ENCODE measurements at regions not wholly inside any gene's neighbourhood (a gene's known extent, or its start where the extent isn't known, plus 50 kb on each side); places are given as distances from the start of the nearest gene placed in this dataset.

GRCh38 chr6:25107218-25107617, 171.5 kb upstream of the RIPOR2 start:
- Histone ChIP-seq H3K27me3 (no peaks in the 10 kb centered on the region), H3K4me3 (no peak overlapping the region), H3K4me2 (no peak overlapping the region), H3K4me1 (no peaks in the 10 kb centered on the region), H4K20me1 (no peaks in the 10 kb centered on the region), H3K27ac (no peak overlapping the region), H3K9me3 (no peaks in the 10 kb centered on the region), H3K36me3 (no peaks in the 10 kb centered on the region; the same call in 1 of the 2 replicates), H3K9ac (no peak overlapping the region)
- no peak for TF ChIP-seq Cebpa-rat (IDR thresholded peaks at IDR 0.05)

GRCh38 chr6:25111782-25112181, 167.4 kb upstream of the CARMIL1 start:
- Histone ChIP-seq H4K20me1 (no peaks in the 10 kb centered on the region), H3K4me2 (no peak overlapping the region), H3K36me3 (no peaks in the 10 kb centered on the region; the same call in 1 of the 2 replicates), H3K9me3 (no peaks in the 10 kb centered on the region), H3K9ac (no peak overlapping the region), H3K4me3 (no peak overlapping the region), H3K4me1 (no peaks in the 10 kb centered on the region), H3K27me3 (no peaks in the 10 kb centered on the region), H3K27ac (no peak overlapping the region)
- no peak for TF ChIP-seq Cebpa-rat (IDR thresholded peaks at IDR 0.05)

- no peaks in the 10 kb centered on the region for H3K4me1 ChIP-seq
- H3K27ac ChIP-seq = no peak overlapping the region
- no peaks in the 10 kb centered on the region; the same call in 1 of the 2 replicates for H3K36me3 ChIP-seq
- no peak overlapping the region for H3K9ac ChIP-seq
- no peak overlapping the region for H3K4me3 ChIP-seq
- H3K4me2 ChIP-seq = no peak overlapping the region
- H3K27me3 ChIP-seq = no peaks in the 10 kb centered on the region
- no peaks in the 10 kb centered on the region for H4K20me1 ChIP-seq
- no peaks in the 10 kb centered on the region for H3K9me3 ChIP-seq
- no peak for TF ChIP-seq Cebpa-rat (IDR thresholded peaks at IDR 0.05)
Observed at GRCh38 chr6:25112322-25112773, 166.8 kb upstream of the CARMIL1 start.

DNA sequence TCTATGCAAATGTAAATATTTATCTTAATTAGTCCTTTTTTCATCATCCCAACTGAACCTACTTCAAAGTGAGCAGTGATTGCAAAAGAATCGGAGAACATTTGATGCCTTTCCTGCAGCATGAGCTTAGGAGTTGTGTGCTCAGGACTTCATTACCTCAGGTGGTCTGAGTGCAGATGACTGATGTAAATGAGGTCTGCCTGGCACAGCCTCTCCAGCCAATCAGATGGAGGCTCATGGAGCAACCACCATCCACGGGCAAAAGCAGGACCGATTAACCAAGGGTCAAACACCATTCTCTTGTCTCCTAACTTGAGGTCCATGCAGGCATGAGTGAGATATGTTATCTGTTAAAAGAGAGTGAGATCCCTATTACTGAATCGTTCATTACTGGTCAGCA, 165.7 kb upstream of the CARMIL1 start:
- Histone ChIP-seq H3K27me3 (no peaks in the 10 kb centered on the region), H3K36me3 (no peaks in the 10 kb centered on the region), H3K9me3 (no peaks in the 10 kb centered on the region), H3K4me1 (no peaks in the 10 kb centered on the region), H3K9ac (no peak overlapping the region), H3K4me2 (no peak overlapping the region), H3K4me3 (no peak overlapping the region), H3K27ac (no peak overlapping the region), H4K20me1 (no peaks in the 10 kb centered on the region)
- no peak for TF ChIP-seq Cebpa-rat (IDR thresholded peaks at IDR 0.05)

- TF ChIP-seq Cebpa-rat (IDR thresholded peaks at IDR 0.05) = no peak
- no peak overlapping the region for H3K4me2 ChIP-seq
Observed at GRCh38 chr6:25118038-25118437, 161.1 kb upstream of the CARMIL1 start.

DNA sequence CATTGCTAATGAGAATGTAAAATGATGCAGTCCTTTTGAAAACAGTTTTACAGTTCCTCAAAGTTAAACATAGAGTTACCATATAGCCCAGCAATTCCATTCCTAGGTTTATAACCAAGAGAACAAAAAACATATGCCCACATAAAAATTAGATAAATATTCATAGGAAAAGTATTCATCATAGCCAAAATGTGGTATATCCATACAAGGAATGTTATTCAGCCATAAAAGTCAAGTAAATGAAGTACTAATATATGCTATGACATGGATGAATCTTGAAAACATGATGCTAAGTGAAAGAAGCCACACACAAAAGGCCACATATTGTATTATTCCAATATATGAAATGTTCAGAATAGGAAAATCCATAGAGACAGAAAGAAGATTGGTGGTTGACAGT, 158.0 kb upstream of the CARMIL1 start:
- peaks cover 9% of the 10 kb centered on the region for H3K9me3 ChIP-seq
- no peaks in the 10 kb centered on the region for H3K27me3 ChIP-seq
- 0 out of 2 replicates have a peak, but pooled peaks cover 5% of the 10 kb centered on the region for H3K4me1 ChIP-seq
- no peak overlapping the region for H3K9ac ChIP-seq
- H3K36me3 ChIP-seq = no peaks in the 10 kb centered on the region
- H3K4me2 ChIP-seq = no peak overlapping the region
- TF ChIP-seq Cebpa-rat (IDR thresholded peaks at IDR 0.05) = no peak
- H3K4me3 ChIP-seq = no peak overlapping the region
- no peak overlapping the region for H3K27ac ChIP-seq
- H4K20me1 ChIP-seq = no peaks in the 10 kb centered on the region

More at GRCh38 chr6:25118038-25118437, 161.1 kb upstream of the CARMIL1 start:
- no peaks in the 10 kb centered on the region; the same call in 1 of the 2 replicates for H3K9me3 ChIP-seq
- no peak overlapping the region for H3K9ac ChIP-seq
- no peaks in the 10 kb centered on the region for H3K36me3 ChIP-seq
- H3K4me1 ChIP-seq = no peaks in the 10 kb centered on the region
- H3K27ac ChIP-seq = no peak overlapping the region
- H4K20me1 ChIP-seq = no peaks in the 10 kb centered on the region
- H3K4me3 ChIP-seq = no peak overlapping the region
- H3K27me3 ChIP-seq = no peaks in the 10 kb centered on the region

- H3K4me2 ChIP-seq = no peak overlapping the region
- H3K4me1 ChIP-seq = 0 out of 2 replicates have a peak, but pooled peaks cover 5% of the 10 kb centered on the region
- H3K27ac ChIP-seq = no peak overlapping the region
- no peak for TF ChIP-seq Cebpa-rat (IDR thresholded peaks at IDR 0.05)
- H3K27me3 ChIP-seq = no peaks in the 10 kb centered on the region
- H3K9ac ChIP-seq = no peak overlapping the region
- peaks cover 9% of the 10 kb centered on the region for H3K9me3 ChIP-seq
- H3K4me3 ChIP-seq = no peak overlapping the region
- H3K36me3 ChIP-seq = no peaks in the 10 kb centered on the region
- H4K20me1 ChIP-seq = no peaks in the 10 kb centered on the region
Observed at GRCh38 chr6:25122001-25122400, 157.2 kb upstream of the CARMIL1 start.

DNA sequence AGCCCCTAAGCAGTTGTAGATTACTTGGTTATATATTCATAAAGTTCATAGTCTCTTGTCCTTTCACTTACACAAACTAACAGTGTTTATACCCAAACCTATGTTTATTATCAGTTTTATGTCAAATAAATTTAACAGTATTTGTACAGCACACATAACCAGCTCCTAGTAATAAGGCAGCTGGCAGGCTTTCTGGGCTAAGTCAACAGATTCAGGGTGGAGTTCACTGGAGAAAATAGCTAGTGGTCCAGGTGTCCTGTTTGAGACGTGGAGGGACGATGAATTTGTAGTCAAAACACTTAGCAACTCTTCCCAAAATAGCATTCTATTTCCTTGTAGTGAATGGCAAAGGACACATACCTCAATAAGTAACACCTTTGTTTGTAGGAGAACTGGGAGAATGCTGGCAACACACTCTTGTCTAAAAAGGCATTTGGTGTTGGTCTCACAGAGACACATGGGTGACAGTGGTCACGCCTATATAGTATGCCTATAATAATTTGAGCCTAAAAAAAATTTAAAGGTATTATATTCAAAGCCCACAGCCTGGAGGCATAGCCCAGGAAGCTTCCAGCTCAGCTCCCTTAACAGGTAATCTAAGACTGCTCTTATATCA, 156.4 kb upstream of the CARMIL1 start:
- peaks cover 9% of the 10 kb centered on the region for H3K9me3 ChIP-seq
- TF ChIP-seq Cebpa-rat (IDR thresholded peaks at IDR 0.05) = no peak
- H3K4me3 ChIP-seq = no peak overlapping the region
- H3K4me2 ChIP-seq = no peak overlapping the region
- H3K36me3 ChIP-seq = no peaks in the 10 kb centered on the region
- no peaks in the 10 kb centered on the region for H4K20me1 ChIP-seq
- no peak overlapping the region for H3K9ac ChIP-seq
- 0 out of 2 replicates have a peak, but pooled peaks cover 5% of the 10 kb centered on the region for H3K4me1 ChIP-seq
- no peaks in the 10 kb centered on the region for H3K27me3 ChIP-seq
- H3K27ac ChIP-seq = no peak overlapping the region

DNA sequence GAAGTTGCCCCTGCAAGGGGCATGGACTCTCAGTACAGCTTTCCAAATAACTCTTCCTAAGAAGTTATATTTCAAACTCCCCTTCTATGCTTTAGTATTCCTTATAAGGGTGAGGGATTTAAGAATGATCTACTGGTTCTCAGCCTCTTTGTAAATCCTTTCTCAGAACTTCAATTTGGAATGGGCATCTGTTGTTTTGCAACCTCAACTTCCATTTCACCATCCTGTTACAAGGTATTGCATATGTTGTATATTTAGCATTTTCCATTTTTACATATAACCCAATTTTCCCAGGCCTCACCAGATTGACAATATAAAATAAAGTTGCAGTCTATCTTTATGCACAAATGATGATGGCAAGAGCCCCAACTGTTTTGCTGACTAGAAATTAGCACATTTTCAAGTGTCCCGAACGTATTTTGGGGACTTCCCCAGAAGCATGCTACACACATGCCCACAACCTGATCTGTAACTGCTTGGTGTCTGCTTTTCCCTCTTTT, 154.9 kb upstream of the CARMIL1 start:
- Histone ChIP-seq H3K4me1 (0 out of 2 replicates have a peak, but pooled peaks cover 5% of the 10 kb centered on the region), H3K9me3 (peaks cover 9% of the 10 kb centered on the region), H3K9ac (no peak overlapping the region), H3K4me2 (no peak overlapping the region), H3K36me3 (no peaks in the 10 kb centered on the region), H3K27ac (no peak overlapping the region), H3K4me3 (no peak overlapping the region), H4K20me1 (no peaks in the 10 kb centered on the region), H3K27me3 (no peaks in the 10 kb centered on the region)
- no peak for TF ChIP-seq Cebpa-rat (IDR thresholded peaks at IDR 0.05)

DNA sequence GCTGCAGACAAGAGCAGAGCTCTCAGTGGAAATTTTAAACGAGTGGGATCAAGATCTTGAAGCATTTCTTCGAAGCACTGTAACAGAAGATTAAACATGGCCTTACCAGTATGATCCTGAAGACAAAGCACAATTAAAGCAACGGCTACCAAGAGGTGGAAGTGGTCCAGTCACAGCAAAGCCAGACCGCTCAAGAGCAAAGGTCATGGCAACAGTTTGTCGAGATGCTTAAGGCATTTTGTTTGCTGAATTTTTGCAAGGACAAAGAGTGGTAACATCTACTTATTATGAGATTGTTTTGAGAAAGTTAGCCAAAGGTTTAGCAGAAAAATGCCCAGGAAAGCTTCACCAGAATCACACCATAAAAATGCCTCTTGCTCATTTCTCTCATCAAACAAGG, 153.4 kb upstream of the CARMIL1 start:
- H3K9me3 ChIP-seq = peaks cover 17% of the 10 kb centered on the region
- H3K36me3 ChIP-seq = no peaks in the 10 kb centered on the region
- no peak overlapping the region for H3K4me3 ChIP-seq
- H3K27me3 ChIP-seq = no peaks in the 10 kb centered on the region
- H3K4me1 ChIP-seq = 0 out of 2 replicates have a peak, but pooled peaks cover 5% of the 10 kb centered on the region
- H3K4me2 ChIP-seq = no peak overlapping the region
- no peak overlapping the region for H3K9ac ChIP-seq
- TF ChIP-seq Cebpa-rat (IDR thresholded peaks at IDR 0.05) = no peak
- H4K20me1 ChIP-seq = no peaks in the 10 kb centered on the region
- H3K27ac ChIP-seq = no peak overlapping the region

All from BLaER1 (cell line).